ENCODE measurements at regions not wholly inside any gene's neighbourhood (a gene's known extent, or its start where the extent isn't known, plus 50 kb on each side); places are given as distances from the start of the nearest gene placed in this dataset.

DNA sequence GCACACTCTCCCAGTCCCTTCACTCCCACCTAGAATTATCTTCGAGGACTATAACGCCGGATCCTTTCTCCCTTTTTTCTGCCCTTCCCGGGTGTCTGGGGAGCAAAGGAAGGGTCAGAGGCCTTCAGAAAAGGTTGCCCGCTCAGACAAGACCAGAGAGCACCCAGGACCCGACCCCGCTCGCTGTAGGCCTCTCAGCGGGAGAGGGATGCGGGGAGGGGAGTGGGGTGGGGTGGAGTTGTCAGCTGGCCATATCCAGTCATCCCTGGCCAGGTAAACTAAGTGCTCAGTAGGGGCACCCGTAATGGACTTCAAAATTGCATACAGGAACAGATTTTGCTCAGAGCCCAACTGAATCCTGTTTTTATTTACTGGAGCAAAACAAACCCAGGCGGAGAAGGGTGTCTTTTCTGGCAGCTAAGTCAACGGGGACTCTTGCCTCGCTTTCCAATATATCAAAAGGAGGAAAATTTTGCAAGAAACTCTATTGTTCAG, 65.0 kb downstream of the NOL4 start:
- FAIRE-seq = no peak

DNA sequence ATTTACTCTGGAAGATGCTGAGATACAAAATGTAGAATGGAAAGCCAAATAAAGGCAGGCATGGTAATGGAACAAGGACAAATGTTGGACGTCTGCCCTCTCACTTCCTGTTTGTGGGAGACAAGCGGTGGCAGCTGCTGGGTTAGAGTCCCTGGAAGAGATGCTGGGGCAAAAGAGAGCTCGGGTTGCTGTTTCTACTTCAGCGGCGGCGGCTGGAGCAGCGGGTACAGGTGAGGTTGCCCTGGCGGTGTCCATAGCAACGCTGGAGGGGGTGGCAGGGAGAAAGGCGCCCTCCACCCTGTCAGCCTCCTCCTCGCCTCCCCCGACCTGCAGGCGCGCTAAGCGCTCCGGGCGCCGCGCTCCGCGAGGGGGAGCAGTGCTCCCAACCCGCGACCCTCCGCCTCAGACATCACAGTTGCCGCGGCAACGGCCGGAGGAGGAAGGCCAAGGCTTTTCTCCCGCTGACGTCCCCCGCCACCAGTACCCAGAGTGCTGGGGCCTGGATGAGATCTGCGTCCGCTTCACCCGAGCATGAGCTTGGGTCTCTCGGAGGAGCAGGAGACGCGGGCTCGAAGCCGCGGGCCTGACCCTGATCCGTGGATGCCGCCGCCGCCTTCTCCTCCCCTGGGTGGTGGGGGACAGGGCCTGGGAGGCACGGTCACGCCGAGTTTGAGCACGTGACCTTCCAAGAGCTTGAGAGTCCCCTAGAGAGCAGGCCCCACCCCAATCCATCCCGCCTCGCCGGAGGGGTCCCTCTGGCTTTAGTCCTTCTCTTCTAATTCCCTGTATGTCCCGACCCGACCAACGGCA, 65.6 kb downstream of the NOL4 start:
- no peak for FAIRE-seq

DNA sequence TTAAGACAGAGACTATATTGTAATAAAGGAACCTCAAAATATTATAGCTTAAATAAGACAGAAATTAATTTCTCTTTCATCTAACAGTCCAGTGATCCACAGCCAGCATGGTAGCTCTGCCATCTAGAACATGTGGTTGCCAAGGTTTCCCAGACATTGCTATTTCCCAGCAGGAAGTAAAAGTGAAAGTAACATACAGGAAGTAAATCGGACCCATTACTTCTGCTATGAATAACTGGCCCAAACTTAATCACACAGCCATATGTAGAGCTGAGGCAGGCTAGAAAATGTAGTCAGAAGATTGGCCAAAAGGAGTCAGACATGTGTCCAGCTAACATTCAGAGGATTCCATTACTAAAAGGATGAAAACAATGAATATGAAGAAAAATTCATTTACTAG, 71.0 kb downstream of the NOL4 start:
- no peak for FAIRE-seq

DNA sequence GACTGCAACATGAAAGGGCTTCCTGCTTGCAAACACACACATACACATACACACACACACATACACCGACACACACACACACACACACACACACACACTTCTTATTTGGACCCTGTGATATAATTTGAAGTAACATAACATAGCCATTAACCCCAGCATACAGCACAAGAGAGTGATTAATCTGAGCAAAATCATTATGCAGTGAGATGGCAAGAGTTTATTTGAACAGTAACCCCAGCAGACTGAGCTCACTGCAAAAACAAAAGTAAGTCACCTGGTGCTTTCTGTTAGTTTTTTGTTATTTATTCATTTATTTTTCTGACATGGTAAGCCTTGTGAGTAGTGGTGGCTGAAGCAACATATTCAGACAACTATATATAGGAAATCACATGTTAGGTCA, 93.7 kb downstream of the NOL4 start:
- FAIRE-seq = no peak

DNA sequence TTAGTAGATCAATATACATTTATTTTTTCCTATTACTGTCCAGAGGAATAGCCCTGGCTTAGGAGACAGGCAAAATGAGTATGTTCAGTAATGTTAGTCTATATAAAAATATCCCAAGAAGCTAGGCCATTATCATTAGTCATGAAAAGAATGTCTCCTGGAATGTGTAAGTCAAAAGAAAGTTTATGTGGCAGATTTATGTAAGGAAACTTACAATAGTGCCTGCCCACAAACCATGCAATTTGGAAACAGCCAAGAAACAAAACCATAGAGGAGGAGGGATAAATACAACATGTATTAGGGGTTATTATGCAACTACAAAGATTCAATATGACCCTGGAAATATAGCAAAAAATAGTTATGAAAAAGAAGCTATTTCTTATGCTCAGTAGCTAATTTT, 96.3 kb downstream of the NOL4 start:
- FAIRE-seq = no peak

DNA sequence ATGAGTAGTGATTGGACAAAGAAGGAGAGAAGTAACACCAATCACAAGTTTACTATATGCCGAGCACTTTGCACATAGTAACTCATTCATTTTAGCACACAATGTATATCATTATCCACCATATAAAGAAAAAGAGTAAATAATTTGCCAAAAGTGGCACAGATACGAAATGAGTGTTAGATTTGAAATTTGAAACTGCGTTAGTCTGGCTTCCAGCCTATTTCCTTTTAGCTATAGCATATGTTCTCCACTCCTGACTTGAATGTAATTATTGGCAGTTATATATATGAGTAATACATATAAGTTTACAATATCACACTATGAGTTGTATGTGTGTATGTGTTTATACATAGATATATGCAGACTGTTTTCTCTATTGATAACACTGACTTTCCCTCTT, 98.6 kb downstream of the NOL4 start:
- no peak for FAIRE-seq

DNA sequence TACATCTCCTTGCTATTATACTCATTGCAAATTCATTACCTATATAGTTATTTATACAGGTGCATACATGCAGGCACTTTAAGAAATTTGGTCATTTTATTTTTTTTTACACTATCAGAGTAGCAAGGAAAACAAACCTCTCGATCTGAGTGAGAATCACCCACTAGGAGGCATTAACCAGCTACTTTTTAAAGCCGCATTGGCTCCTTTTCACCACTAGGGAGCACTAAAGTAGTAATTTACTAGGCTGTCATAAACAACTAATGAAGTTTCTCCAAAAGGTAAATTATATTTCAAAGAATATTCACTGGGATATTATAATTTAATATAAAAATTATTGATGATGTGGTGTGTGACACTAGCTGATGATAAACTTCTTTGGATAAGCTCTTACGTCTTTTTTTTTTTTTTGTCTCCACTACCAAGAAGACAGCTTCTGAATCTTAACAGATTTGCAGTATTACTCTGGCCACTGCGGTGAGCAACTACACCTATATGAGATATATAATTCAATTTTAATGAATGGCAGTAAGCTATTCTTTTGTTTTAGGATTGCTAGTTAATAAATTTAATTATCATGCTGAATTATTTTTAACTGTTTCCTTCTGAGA, 101.9 kb downstream of the NOL4 start:
- FAIRE-seq = peak; percentile 98

DNA sequence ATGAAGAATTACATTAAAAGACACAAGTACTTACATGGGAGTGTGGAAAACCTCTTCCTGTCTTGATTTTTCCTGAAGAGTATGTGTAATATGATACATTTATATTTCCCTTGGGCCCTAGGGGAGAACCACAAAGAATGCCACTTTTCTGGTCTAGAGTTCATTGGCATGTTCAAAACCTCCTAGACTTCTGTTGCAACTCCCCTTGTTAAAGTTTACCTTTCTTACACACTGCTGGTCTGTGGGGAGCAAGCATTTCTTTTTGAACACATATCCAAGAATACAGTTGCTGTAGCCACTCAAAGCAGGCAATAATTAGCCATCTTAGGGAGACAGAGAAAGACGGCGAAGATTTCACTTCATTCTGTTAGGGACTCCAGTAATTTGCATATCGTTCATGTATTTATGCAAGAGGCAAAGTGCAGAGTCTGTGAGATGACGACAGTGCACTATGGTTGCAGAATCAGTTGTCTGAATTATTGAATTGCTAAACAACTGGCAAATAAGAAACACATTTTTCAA, 103.5 kb downstream of the NOL4 start:
- no peak for FAIRE-seq

DNA sequence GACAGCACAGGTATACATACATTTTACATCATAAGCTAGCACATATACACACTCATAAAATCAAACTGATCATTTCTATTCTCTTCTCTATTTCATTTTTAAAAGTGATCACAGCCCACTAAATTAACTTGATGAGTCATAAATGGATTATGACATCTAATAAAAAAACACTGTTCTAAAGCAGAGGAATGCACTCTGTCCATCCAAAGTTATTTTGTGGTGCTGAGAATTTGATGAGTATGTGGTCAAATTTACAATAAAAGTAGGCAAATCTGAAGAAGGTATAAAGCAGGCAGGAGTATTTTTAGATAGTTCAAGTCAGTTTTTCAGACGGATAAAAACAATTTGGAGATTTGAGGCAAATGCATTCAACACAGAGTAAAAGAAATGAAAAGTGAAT, 104.4 kb downstream of the NOL4 start:
- no peak for FAIRE-seq

DNA sequence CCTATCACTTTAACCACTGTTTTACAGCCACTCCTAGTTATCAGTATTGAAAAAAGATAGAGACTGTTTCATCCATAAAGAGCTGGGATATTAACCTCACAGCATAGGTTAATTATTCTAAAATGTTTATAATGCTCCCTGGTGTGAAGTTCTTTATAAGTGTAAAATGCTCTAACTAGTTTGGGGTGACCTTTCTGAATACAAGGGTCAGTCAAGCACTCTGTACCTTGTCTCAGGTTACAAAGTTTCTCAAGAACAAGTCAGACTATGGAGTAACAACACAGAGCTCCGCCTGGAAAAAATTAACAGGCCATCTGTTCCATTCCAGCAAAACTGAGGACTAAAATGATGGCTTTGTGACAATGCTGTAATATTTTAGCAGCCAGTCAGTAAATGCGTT, 107.4 kb downstream of the NOL4 start:
- no peak for FAIRE-seq

DNA sequence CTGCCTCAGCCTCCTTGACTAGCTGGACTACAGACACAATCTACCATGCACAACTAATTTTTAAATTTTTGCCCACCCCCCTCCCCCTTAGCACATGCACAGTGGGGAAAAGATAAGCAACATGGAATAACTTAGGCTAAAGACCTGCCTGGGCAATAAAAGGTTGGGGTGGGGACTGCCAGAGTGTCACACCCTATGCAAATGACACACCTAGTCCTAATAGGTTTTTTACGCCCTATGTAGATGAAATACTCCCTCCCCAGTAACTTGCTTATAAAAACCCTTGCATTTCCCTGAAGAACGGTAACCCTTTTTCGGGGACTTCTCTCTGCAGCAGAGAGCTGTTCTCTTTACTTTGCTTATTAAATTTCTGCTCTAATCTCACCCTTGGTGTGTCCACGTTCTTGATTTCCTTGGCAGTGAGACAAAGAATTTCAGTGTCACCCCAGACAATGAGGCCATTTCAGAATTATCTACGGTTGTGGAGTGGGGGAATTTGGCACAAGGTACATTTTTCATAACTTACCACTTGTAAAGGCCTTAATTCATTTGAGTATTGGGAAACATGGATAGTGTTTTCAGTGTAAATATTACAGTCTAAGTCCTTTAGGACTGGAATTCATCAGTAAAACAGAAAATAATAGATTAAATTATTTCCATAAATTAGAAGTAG, 109.2 kb downstream of the NOL4 start:
- no peak for FAIRE-seq

DNA sequence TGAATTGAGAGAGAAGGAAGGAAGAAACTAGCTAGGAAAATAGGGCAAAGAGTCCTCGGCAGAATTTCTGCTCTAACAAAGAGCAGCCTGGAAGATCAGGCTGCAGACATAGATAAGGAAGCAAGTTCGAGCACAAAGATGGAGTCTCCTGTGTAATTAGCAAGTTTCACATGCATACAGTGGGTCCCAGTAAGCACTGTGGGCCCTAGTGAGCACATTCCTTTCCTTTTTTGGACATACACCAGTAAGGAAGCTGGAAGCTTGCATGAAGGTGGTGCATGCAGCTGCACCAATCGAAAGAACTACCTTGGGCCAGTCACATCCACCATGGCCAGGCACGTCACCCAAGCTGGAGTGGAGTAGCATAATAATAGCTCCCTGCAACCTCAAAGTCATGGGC, 109.7 kb downstream of the NOL4 start:
- FAIRE-seq = no peak

DNA sequence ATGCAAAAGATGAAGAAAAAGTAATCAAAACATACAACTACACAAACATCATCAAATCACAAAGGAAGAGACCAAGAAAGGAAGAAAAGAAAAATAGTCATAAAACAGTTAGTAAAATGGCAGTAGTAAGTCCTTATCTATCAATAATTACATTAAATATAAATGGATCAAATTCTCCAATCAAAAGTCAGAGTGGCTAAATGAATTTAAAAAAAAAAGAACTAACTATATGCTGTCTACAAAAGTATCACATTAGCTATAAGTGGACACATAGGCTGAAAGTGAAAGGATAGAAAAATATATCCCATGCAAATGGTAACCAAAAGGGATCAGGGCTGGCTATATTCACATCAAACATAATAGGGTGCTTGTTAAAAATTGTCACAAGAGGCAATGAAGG, 116.5 kb downstream of the NOL4 start:
- no peak for FAIRE-seq

DNA sequence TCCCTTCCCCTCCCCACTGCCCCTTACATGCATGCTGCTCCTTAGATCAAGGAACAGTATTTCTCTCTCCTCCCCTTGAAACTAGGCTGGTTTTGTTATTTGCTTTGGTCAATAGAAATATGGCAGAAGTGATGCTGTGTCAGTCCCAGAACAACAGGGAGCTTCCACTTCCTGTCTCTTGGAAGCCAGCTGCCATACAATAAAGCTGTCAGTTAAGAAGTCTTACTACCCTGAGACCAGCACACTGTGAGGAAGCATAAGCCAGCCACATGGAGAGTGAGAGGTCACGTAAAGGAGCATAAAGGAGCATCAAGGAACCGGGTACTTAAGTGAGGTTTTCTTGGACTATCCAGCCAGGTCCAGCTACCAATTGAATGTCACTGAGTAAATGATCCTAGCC, 126.6 kb downstream of the NOL4 start:
- FAIRE-seq = no peak

DNA sequence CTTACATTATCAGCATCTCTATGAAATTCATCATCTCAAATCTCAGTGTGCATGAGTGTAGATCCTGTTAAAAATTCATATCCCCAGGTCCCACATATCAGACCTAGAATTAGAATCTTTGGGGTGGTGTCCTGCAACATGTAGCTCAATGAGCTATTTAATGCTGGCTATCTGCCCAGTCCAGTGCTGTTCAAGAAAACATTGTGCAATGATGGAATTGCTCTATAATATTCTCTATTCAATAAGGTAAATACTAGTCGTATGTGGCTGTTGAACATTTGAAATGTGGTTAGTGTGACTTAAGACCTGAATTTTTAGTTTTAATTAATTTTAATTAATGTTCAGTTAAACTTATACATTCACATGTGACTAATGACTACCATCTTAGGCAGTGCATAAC, 127.4 kb downstream of the NOL4 start:
- no peak for FAIRE-seq

DNA sequence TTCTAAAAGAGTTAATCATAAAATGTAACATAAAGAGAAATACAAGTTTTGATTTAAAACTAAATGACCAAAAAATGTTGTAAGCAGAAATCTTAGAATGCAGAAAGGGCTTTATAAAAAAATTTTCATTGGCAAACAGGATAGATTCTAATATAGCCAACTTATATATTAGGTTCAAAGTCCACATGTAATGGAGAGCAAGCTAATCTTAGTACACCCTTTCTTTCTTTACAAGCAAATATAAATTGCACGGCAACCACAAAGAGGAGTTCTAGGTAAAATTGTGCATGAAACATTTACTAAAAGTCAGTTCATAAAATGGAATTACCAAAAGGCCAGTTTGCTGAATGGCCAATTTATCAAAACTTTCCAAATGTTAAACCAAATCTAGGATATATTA, 130.6 kb downstream of the NOL4 start:
- FAIRE-seq = no peak

DNA sequence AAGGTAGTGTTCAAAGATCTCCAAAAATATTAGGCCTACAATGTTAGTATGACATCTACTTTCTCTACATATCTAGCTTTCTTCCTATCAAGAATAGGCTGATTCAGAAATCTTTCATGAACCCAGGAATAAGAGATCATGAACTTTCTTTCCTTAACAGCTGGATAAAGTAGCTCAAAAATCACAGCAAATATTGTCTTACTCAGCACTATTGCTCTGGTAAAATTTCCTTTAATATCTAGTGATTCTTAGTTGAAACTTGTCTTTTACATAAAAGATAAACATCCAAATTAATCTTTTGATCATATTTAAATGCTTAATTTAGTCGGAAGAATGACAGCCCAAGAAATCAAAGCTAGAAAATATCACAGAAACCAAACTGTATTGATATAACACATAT, 131.9 kb downstream of the NOL4 start:
- FAIRE-seq = no peak

DNA sequence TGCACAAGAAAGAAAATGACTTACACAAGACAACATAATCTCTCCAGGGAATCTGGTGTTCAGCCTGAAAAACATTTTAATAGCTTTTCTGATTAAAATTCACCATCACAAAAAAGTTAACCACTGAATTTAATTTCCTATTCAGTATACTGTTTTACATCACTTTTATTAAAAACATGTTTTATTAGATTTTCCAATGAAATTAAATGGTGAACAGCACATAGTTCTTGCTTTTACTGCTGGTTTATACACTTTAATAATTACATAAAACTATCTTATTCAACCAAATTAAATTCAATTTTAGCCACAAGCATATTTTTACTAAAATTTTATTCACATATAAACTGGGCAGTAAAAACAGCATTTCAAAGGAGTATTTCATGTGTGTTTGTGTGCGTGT, 138.3 kb downstream of the NOL4 start:
- FAIRE-seq = no peak

DNA sequence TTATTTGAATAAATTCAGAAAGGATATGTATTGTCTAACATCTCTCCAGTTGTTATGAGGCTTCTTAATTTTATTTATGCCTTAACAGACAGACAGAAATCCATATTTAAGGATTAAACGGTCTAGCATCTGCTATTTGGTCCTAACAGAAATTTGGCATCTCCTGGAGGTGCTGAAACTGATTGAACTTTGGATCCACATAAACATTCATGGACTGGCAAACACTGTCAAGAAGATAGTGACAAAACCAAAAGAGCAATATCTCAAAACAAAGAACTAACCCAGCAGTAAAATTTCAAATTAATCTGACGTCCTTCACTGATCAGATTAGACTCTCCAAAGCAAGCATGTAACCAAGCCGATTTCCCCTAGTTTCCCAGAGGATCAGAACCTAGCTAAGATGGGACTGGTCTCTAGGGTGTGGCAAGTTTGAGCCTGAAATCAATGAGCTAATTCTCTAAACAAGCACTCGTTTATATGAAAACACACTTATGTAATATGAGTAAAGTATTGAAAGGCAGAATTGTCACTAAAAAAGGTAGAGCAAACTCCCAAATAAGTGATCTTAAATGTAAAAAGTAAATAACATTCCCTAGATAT, 139.5 kb downstream of the NOL4 start:
- FAIRE-seq = no peak

DNA sequence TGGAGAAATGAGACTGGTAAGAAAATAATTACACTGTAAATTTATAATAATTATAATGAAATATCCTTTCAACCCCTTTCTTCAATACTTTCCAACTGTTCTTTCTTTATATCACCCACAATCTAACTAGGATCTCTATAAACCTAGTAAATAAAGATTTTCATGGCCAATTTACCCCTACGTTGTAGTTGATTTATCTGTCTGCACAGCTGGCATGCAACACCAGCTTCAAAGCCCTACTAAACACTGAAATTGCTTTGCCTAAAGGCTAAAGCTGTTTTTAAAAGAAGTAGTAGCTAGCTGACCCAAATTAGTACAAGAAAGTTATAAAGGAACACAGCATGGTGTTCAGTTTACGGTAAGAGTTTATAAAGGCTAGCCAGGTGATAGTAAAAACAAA, 140.1 kb downstream of the NOL4 start:
- FAIRE-seq = no peak

DNA sequence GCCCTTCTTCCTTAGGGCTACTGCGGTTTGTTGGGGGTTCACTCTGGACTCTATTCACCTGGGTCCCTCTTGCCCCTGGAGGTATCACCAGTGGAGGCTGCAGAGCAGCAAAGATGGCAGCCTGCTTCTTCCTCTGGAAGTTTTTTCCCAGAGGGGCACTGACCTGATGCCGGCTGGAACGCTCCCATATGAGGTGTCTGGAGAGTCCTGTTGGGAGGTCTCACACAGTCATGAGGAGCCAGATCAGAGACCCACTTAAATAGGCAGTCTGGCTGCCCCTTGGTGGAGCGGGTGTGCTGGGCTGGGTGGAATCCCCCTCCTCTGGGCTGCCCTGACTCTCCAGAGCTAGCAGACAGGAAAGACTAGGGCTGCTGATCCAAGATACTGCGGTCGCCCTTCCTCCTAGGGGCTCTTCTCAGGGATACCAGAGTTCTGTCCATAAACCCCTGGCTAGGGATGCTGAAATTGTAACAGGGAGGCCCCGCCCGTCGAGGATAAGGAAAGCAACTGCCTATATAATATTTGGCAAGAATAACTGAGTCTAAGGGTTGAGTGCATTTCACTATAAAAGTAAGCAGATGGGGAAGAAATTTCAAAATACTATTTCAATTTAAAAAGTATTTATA, 140.7 kb downstream of the NOL4 start:
- FAIRE-seq = no peak

DNA sequence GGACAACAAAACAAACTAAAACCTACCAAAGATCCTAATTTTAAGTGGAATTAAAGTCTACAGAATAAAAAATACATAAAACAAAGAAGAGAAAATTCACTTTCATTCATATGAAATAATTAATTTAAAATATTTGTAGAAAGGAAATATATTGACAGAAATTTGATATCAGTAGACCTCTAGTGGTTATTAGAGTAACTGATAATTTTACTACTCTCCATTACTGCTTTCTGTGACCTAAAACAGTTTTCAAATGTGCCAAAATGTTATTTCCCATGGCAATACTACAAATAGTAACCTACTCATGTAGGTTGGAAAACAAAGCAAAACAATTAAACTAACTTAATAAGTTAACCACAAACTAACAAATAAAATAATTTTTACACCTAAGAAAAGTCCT, 147.1 kb downstream of the NOL4 start:
- FAIRE-seq = no peak
